ENCODE measurements at regions not wholly inside any gene's neighbourhood (a gene's known extent, or its start where the extent isn't known, plus 50 kb on each side); places are given as distances from the start of the nearest gene placed in this dataset.
"Not testable (repeated sequence)": the region's sequence is repeated elsewhere in the genome, so short reads cannot be mapped to it uniquely, and the experiment has no call there.

DNA sequence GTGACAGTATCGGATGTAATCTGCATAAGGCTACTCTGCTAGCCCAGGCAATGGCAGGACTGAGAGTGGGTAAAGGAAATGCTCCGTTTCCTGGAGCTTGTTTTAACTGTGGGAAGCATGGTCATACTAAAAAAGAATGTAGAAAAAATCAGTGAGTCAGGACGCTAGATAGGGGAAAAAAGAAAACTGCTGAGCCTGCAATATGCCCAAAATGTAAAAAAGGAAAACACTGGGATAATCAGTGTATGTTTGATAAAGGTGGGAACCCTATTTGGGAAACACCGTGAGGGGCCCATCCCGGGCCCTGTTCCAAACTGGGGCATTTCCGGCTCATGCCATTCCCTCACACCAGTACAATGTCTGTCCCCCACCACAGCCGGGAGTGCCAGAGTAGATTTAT lies 775.8 kb downstream of the ZPLD1 start:
- no peak for DNase-seq

GRCh38 chr3:103218146-103218545 lies 783.3 kb downstream of the ZPLD1 start:
- no peak for DNase-seq

- DNase-seq = no peak
Measured at GRCh38 chr3:103218793-103219192, 784.0 kb downstream of the ZPLD1 start.

- DNase-seq = no peak
Measured at GRCh38 chr3:103227651-103228050, 792.8 kb downstream of the ZPLD1 start.

- no peak for DNase-seq
Measured at GRCh38 chr3:103247459-103247858, 812.6 kb downstream of the ZPLD1 start.

GRCh38 chr3:103254827-103255226 lies 820.0 kb downstream of the ZPLD1 start:
- not testable (repeated sequence) for DNase-seq

- no peak for DNase-seq
Measured at GRCh38 chr3:103269287-103269686, 834.5 kb downstream of the ZPLD1 start.

- DNase-seq = no peak
Measured at GRCh38 chr3:103271575-103271974, 836.8 kb downstream of the ZPLD1 start.

GRCh38 chr3:103295974-103296570 lies 861.3 kb downstream of the ZPLD1 start:
- DNase-seq = no peak

GRCh38 chr3:103297502-103297901 lies 862.7 kb downstream of the ZPLD1 start:
- DNase-seq = not testable (repeated sequence)

DNA sequence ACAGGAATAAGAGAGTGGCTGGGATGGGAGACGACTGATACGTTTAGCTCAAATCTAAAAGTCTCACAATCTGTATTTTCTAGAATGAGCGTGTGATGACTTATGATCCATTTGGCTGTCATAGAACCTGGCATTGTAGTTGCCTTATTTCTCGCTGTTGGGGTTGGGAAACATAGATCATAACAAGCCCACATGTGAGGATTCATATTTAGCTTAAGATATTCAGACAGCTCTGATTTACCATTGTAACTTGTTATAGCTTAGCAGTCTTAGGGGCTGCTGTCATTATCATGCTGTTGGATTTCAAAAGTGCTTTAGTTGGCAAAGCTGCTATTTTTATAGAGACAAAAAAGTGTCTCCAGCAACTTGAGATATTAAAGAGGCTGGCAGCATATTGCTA lies 871.3 kb downstream of the ZPLD1 start:
- no peak for DNase-seq

GRCh38 chr3:103308921-103309320 lies 874.1 kb downstream of the ZPLD1 start:
- DNase-seq = no peak

- DNase-seq = no peak
Measured at GRCh38 chr3:103319912-103320311, 885.1 kb downstream of the ZPLD1 start.

GRCh38 chr3:103337179-103337845 lies 902.5 kb downstream of the ZPLD1 start:
- DNase-seq = no peak

DNA sequence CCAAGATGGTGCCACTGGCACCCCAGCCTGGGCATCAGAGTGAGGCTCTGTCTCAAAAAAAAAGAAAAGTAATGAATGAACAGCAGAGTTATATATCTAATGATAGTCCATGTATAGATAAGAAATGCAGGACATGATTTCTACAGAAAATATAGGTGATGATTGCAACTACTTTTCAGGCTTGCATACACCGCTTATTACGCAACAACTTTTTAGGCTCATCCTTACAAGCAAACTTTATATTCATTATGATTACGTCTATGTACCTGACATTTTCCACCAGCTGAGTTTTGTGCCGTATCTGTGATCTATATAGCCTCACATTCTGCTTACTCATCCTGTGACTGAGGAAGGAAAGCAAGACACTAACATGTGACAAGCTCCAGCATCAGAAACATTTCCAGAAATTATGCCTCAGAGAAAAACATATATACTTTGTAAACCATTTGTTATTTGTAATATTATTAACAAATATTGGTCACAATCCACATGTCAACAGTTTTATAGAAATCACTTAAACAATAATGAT lies 906.3 kb downstream of the ZPLD1 start:
- no peak for DNase-seq

- DNase-seq = no peak
Measured at GRCh38 chr3:103342205-103342731, 907.5 kb downstream of the ZPLD1 start.

- no peak for DNase-seq
Measured at GRCh38 chr3:103349760-103350159, 914.9 kb downstream of the ZPLD1 start.

GRCh38 chr3:103365467-103365866 lies 930.7 kb downstream of the ZPLD1 start:
- no peak for DNase-seq

DNA sequence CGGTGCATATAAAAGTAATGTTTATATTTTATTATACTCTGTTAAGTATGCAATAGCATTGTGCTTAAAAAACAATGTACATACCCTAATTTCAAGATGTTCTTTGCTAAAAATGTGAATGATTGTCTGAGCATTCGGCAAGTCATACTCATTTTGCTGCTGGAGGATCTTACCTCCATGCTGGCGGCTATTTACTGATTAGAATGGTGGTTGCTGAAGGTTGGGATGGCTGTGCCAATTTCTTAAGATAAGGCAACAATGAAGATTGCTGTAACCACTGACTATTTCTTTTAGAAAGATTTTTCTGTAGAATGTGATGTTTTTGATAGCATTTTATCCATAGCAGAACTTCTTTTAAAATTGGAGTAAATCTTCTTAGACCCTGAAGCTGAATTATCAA lies 932.7 kb downstream of the ZPLD1 start:
- DNase-seq = no peak

DNA sequence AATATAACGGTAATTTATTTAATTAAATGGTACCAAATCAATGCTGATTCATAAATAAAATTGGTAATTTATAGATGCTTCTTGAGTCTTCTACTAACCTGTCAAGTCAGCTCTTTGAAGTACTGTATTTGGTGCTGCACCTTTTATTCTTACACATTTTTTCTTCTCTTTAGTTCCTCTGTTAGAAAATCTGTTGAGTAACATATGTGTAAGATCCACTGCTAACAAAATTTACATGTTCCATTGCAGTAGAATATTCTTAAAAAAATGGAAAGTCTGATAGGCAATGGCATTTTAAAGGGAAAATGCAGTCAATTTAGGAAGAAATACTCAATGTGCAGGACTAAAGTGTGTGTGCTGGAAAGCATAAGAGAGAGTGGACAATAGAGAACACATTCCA lies 936.6 kb downstream of the ZPLD1 start:
- no peak for DNase-seq

GRCh38 chr3:103372031-103372430 lies 937.2 kb downstream of the ZPLD1 start:
- DNase-seq = no peak

DNA sequence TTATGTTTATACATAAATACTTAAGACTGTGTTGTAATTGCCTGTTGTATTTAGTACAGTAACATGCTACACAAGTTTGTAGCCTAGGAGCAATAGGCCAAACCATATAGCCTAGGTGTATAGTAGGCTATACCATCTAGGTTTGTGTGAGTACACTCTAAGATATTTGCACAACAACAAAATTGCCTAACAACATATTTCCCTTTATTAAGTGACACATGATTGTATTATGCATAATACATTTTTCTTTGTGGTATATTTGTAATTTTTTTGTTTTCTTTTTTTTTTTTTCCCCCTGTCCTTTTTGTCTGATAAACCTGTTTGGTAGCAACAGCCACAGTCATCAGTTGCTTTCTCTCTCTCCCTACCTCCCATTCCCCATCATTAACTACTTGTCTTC lies 945.6 kb downstream of the ZPLD1 start:
- no peak for DNase-seq

GRCh38 chr3:103381296-103382079 lies 946.7 kb downstream of the ZPLD1 start:
- DNase-seq = no peak

Measured in NCI-H146 (cell line).